SK-N-SH (cell line): ENCODE measurements at regions not wholly inside any gene's neighbourhood (a gene's known extent, or its start where the extent isn't known, plus 50 kb on each side); places are given as distances from the start of the nearest gene placed in this dataset.

Experiments
- CTCF ChIA-PET: fragments of 300-600, 350-600 bp; formaldehyde crosslinking; extraction: SDS; loops from one replicate; lab custom pipeline; 2021; lab: Yijun Ruan, JAX
- POLR2A ChIA-PET: fragments of 350-600 bp; sonication (Branson Sonifier 250); formaldehyde crosslinking; extraction: SDS; loops from one replicate; lab custom pipeline; 2020; ENCODE audit warnings: antibody characterized with exemption, inconsistent platforms; lab: Yijun Ruan, JAX
- DNase-seq: peaks from one replicate; pipeline ENCODE4 v3.0.0; 2012
- H2AFZ ChIP-seq: fragments of 200-600 bp; sonication (generic); 2 replicates; pipeline ENCODE4 v1.8.1; 2016; ENCODE audit warnings: antibody characterized with exemption, mild to moderate bottlenecking, low read depth
- H3F3A ChIP-seq: fragments of 200-600 bp; sonication (generic); replicated peaks from 2 replicates; pipeline ENCODE3; 2016; ENCODE audit warnings: antibody characterized with exemption, mild to moderate bottlenecking; ENCODE audit not compliant: insufficient read depth
- H3K27ac ChIP-seq, 2 experiments: fragments of 200-500 bp in 1 of 2; fragments of 200-600 bp in 1 of 2; sonication (Bioruptor generic) in 1 of 2; sonication (generic), shearing (Covaris generic) in 1 of 2; 2 replicates each; pipeline versions ENCODE4 v1.5.1 to v1.6.1; 2014 to 2016; ENCODE audit warnings: low read depth in 2 of 2, inconsistent platforms in 1 of 2, low read length in 1 of 2, mild to moderate bottlenecking in 1 of 2, mixed read lengths in 1 of 2
- H3K27me3 ChIP-seq: fragments of 200-600 bp; sonication (generic), shearing (Covaris generic); 2 replicates; pipeline ENCODE4 v1.6.1; 2016; ENCODE audit warnings: mixed run types; ENCODE audit not compliant: insufficient read depth
- H3K36me3 ChIP-seq, 2 experiments: fragments of 200-500 bp in 1 of 2; fragments of 200-600 bp in 1 of 2; sonication (Bioruptor generic) in 1 of 2; sonication (generic) in 1 of 2; replicated peaks in 1 of 2; 2 replicates each; pipeline versions ENCODE3 to v1.5.1; 2014 to 2016; ENCODE audit warnings: low read length in 1 of 2, mild to moderate bottlenecking in 1 of 2; ENCODE audit not compliant: insufficient read depth in 2 of 2, control insufficient read depth in 1 of 2
- H3K4me1 ChIP-seq, 2 experiments: fragments of 200-500 bp in 1 of 2; fragments of 200-600 bp in 1 of 2; sonication (Bioruptor generic) in 1 of 2; sonication (generic), shearing (Covaris generic) in 1 of 2; 2 replicates each; pipeline versions ENCODE4 v1.5.1 to v1.6.1; 2014 to 2016; ENCODE audit warnings: low read depth in 1 of 2, low read length in 1 of 2, mixed run types in 1 of 2; ENCODE audit not compliant: insufficient read depth in 2 of 2, control insufficient read depth in 1 of 2
- H3K4me2 ChIP-seq: fragments of 200-600 bp; sonication (generic), shearing (Covaris generic); 2 replicates; pipeline ENCODE4 v1.6.1; 2017; ENCODE audit warnings: mixed run types
- H3K4me3 ChIP-seq, 2 experiments: fragments of 200-500 bp in 1 of 2; fragments of 200-600 bp in 1 of 2; sonication (Bioruptor generic) in 1 of 2; sonication (generic), shearing (Covaris generic) in 1 of 2; 2 replicates each; pipeline versions ENCODE4 v1.5.1 to v1.8.1; 2014 to 2016; ENCODE audit warnings: low read depth in 2 of 2, inconsistent platforms in 1 of 2, low read length in 1 of 2, mild to moderate bottlenecking in 1 of 2, mixed read lengths in 1 of 2, moderate library complexity in 1 of 2
- H3K79me2 ChIP-seq: fragments of 200-600 bp; sonication (generic); 2 replicates; pipeline ENCODE4 v1.8.1; 2017; ENCODE audit warnings: mild to moderate bottlenecking; ENCODE audit not compliant: insufficient read depth
- H3K9ac ChIP-seq: fragments of 200-600 bp; sonication (generic); 2 replicates; pipeline ENCODE4 v1.6.1; 2017; ENCODE audit warnings: mixed run types
- H3K9me2 ChIP-seq: fragments of 200-600 bp; sonication (generic); 2 replicates; pipeline ENCODE4 v1.6.1; 2017; ENCODE audit warnings: mixed run types
- H3K9me3 ChIP-seq: fragments of 200-600 bp; sonication (generic); 2 replicates; pipeline ENCODE4 v1.6.1; 2017; ENCODE audit warnings: mixed run types, mild to moderate bottlenecking, moderate library complexity
- H4K20me1 ChIP-seq: fragments of 200-600 bp; sonication (generic); 2 replicates; pipeline ENCODE4 v1.6.1; 2017; ENCODE audit warnings: mild to moderate bottlenecking, mixed run types; ENCODE audit not compliant: insufficient read depth
- CHD2 ChIP-seq: fragments of 150-350 bp; IDR thresholded peaks from 2 replicates; pipeline ENCODE4 v1.6.1; 2018; ENCODE audit warnings: low read length; ENCODE audit not compliant: partially characterized antibody
- ELF1 ChIP-seq: IDR thresholded peaks from 2 replicates; pipeline ENCODE4 v1.4.0; 2012
- FOSL2 ChIP-seq: IDR thresholded peaks from 2 replicates; pipeline ENCODE4 v1.4.0; 2012; ENCODE audit warnings: low read depth, mild to moderate bottlenecking, moderate library complexity, borderline replicate concordance
- FOXJ3 ChIP-seq: sonication (generic); formaldehyde crosslinking; IDR thresholded peaks from 2 replicates; pipeline ENCODE4 v1.5.1; 2020; ENCODE audit warnings: mild to moderate bottlenecking, missing genetic modification reagents
- GABPA ChIP-seq: IDR thresholded peaks from 2 replicates; pipeline ENCODE4 v1.4.0; 2012; ENCODE audit warnings: low read depth, mild to moderate bottlenecking
- GATA2 ChIP-seq: sonication (generic); formaldehyde crosslinking; IDR thresholded peaks from 2 replicates; pipeline ENCODE4 v1.5.0; 2020; ENCODE audit warnings: mild to moderate bottlenecking, missing genetic modification reagents
- JUND ChIP-seq: IDR thresholded peaks from 2 replicates; pipeline ENCODE4 v1.4.0; 2012
- MEF2A ChIP-seq: IDR thresholded peaks from 2 replicates; pipeline ENCODE4 v1.4.0; 2012; ENCODE audit warnings: low read depth, borderline replicate concordance
- MXI1 ChIP-seq: IDR thresholded peaks from 2 replicates; pipeline ENCODE4 v1.6.1; 2012; ENCODE audit warnings: mild to moderate bottlenecking, low read depth, low read length, improper control_type of control experiment
- NFIC ChIP-seq: IDR thresholded peaks from 2 replicates; pipeline ENCODE4 v1.4.0; 2012; ENCODE audit warnings: borderline replicate concordance
- POLR2AphosphoS5 ChIP-seq: IDR thresholded peaks from 2 replicates; pipeline ENCODE4 v1.6.1; 2012; ENCODE audit warnings: low read depth, low read length
- RCOR1 ChIP-seq: fragments of 150-350 bp; IDR thresholded peaks from 2 replicates; pipeline ENCODE4 v1.6.1; 2017; ENCODE audit warnings: antibody characterized with exemption, low read length
- RFX5 ChIP-seq: IDR thresholded peaks from 2 replicates; pipeline ENCODE4 v1.6.1; 2012; ENCODE audit warnings: mild to moderate bottlenecking, improper control_type of control experiment, low read length
- RXRA ChIP-seq: IDR thresholded peaks from 2 replicates; pipeline ENCODE4 v1.4.0; 2012; ENCODE audit warnings: low read depth, mild to moderate bottlenecking, borderline replicate concordance
- SIN3A ChIP-seq: IDR thresholded peaks from 2 replicates; pipeline ENCODE4 v1.6.1; 2012; ENCODE audit warnings: low read depth, mild to moderate bottlenecking, low read length, moderate library complexity, borderline replicate concordance
- SMC3 ChIP-seq: IDR thresholded peaks from 2 replicates; pipeline ENCODE4 v1.6.1; 2012; ENCODE audit warnings: low read depth, low read length, improper control_type of control experiment
- TAF1 ChIP-seq: IDR thresholded peaks from 2 replicates; pipeline ENCODE4 v1.6.1; 2012; ENCODE audit warnings: low read depth, mild to moderate bottlenecking, low read length, moderate library complexity, borderline replicate concordance
- TCF12 ChIP-seq: IDR thresholded peaks from 2 replicates; pipeline ENCODE4 v1.4.0; 2012
- WGBS: methylation state at CpG from one replicate; pipeline ENCODE4 v1.1.6; 2017; ENCODE audit warnings: low lambda C conversion rate; 5-methylcytosine and 5-hydroxymethylcytosine counted together
- TF ChIP-seq, protein P1 (sequence below): fragments of 150-350 bp; IDR thresholded peaks from 2 replicates; pipeline ENCODE4 v1.6.1; 2016; ENCODE audit warnings: mild to moderate bottlenecking, low read depth, low read length
- TF ChIP-seq, protein P2 (sequence below): IDR thresholded peaks from 2 replicates; pipeline ENCODE4; 2012
- TF ChIP-seq, protein P3 (sequence below): fragments of 150-350 bp; IDR thresholded peaks from 2 replicates; pipeline ENCODE4 v1.6.1; 2017; ENCODE audit warnings: antibody characterized with exemption, low read length, low read depth, borderline replicate concordance

DNA sequence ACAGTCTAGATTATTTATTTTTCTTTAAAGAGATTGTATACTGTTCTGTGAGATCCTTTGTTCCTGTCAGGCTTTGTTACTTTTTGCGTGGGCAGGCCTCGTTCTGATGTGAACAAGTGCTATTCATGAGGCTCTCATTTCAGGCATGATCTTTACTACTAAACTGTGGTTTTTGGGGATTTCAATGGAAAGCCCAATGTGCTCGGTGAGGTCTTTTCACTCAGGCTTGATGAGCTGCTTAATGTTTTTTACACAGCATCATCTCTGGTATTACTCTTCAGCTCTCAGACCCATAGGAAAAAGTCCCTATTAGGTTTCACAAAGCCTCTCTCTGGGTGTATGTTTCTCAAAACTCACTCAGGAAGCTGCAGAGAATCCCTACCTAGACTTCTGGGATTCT, 419.4 kb downstream of the GPATCH2 start:
- Histone ChIP-seq H3K79me2 (no peaks in the 10 kb centered on the region), H3K36me3 (no peaks in the 10 kb centered on the region), H3K27me3 (no peaks in the 10 kb centered on the region), H3F3A (no peaks in the 10 kb centered on the region), H4K20me1 (no peaks in the 10 kb centered on the region), H3K9me2 (no peaks in the 10 kb centered on the region), H3K4me2 (no peak overlapping the region), H3K9me3 (no peaks in the 10 kb centered on the region), H3K4me1 (no peaks in the 10 kb centered on the region), H3K4me3 (no peak overlapping the region), H3K9ac (no peak overlapping the region), H3K27ac (no peak overlapping the region), H2AFZ (no peak overlapping the region)
- no peak for DNase-seq
- WGBS = 52% methylated on average over 3 of the region's 3 CpGs
- POLR2A ChIA-PET = no interaction called here
- CTCF ChIA-PET = no interaction called here
- no peak for TF ChIP-seq CHD2
- no peak for TF ChIP-seq GABPA
- TF ChIP-seq RFX5 = no peak
- no peak for TF ChIP-seq SIN3A
- TF ChIP-seq POLR2AphosphoS5 = no peak
- TF ChIP-seq FOXJ3 (CRISPR knock-in tag) = no peak
- no peak for TF ChIP-seq ELF1
- TF ChIP-seq, protein P1, sequence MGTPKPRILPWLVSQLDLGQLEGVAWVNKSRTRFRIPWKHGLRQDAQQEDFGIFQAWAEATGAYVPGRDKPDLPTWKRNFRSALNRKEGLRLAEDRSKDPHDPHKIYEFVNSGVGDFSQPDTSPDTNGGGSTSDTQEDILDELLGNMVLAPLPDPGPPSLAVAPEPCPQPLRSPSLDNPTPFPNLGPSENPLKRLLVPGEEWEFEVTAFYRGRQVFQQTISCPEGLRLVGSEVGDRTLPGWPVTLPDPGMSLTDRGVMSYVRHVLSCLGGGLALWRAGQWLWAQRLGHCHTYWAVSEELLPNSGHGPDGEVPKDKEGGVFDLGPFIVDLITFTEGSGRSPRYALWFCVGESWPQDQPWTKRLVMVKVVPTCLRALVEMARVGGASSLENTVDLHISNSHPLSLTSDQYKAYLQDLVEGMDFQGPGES = no peak
- TF ChIP-seq RCOR1 = no peak
- no peak for TF ChIP-seq TAF1
- no peak for TF ChIP-seq TCF12
- no peak for TF ChIP-seq NFIC

DNA sequence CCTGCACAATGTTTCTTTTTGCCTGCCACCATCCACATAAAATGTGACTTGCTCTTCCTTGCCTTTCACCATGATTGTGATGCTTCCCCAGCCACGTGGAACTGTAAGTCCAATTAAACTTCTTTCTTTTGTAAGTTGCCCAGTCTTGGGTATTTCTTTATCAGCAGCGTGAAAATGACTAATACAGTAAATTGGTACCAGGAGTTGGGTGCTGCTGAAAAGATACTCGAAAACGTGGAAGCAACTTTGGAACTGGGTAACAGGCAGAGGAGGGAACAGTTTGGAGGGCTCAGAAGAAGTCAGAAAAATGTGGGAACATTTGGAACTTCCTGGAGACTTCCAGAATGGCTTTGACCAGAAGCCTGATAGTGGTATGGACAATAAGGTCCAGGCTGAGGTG, 425.3 kb downstream of the GPATCH2 start:
- Histone ChIP-seq H3K9me2 (no peaks in the 10 kb centered on the region), H3K4me1 (no peaks in the 10 kb centered on the region), H3K36me3 (no peaks in the 10 kb centered on the region), H3K9ac (no peak overlapping the region), H3K79me2 (no peaks in the 10 kb centered on the region), H3F3A (no peaks in the 10 kb centered on the region), H3K4me2 (no peak overlapping the region), H3K27ac (no peak overlapping the region), H3K9me3 (no peaks in the 10 kb centered on the region), H3K27me3 (no peaks in the 10 kb centered on the region), H3K4me3 (no peak overlapping the region), H2AFZ (no peak overlapping the region), H4K20me1 (no peaks in the 10 kb centered on the region)
- CTCF ChIA-PET = no interaction called here
- POLR2A ChIA-PET = no interaction called here
- DNase-seq = no peak
- 44% methylated on average over 4 of the region's 4 CpGs for WGBS
- TF ChIP-seq RXRA (no peak), NFIC (no peak)

DNA sequence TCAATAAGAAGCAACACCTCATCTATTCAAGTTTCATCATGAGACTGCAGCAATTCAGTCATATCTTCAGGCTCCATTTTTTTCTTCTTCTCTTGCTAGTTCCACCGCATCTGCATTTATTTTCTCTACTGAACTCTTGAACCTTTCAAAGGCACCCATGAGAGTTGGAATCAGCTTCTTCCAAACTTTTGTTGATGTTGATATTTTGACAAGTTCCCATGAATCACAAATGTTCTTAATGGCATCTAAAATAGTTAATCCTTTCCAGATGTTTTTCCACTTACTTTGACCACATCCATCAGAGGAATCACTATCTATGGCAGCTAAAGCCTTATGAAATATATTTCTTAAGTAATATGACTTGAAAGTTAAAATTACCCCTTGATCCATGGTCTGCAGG, 434.3 kb downstream of the GPATCH2 start:
- Histone ChIP-seq H3K9ac (no peak overlapping the region), H3K9me3 (no peaks in the 10 kb centered on the region), H2AFZ (no peak overlapping the region), H3K4me2 (no peak overlapping the region), H3K9me2 (no peaks in the 10 kb centered on the region), H3K27ac (no peak overlapping the region), H3K79me2 (no peaks in the 10 kb centered on the region), H3F3A (no peaks in the 10 kb centered on the region), H3K27me3 (no peaks in the 10 kb centered on the region), H3K4me3 (no peak overlapping the region), H3K4me1 (no peaks in the 10 kb centered on the region), H4K20me1 (no peaks in the 10 kb centered on the region), H3K36me3 (no peaks in the 10 kb centered on the region)
- CTCF ChIA-PET = no interaction called here
- no peak for DNase-seq
- POLR2A ChIA-PET = no interaction called here
- 69% methylated on average over 1 of the region's 1 CpG for WGBS
- TF ChIP-seq MEF2A (no peak), JUND (no peak), MXI1 (no peak), ELF1 (no peak), SIN3A (no peak), FOSL2 (no peak), GATA2 (CRISPR knock-in tag) (no peak), FOXJ3 (CRISPR knock-in tag) (no peak), RXRA (no peak), RCOR1 (no peak), TCF12 (no peak), SMC3 (no peak)
- TF ChIP-seq, protein P2, sequence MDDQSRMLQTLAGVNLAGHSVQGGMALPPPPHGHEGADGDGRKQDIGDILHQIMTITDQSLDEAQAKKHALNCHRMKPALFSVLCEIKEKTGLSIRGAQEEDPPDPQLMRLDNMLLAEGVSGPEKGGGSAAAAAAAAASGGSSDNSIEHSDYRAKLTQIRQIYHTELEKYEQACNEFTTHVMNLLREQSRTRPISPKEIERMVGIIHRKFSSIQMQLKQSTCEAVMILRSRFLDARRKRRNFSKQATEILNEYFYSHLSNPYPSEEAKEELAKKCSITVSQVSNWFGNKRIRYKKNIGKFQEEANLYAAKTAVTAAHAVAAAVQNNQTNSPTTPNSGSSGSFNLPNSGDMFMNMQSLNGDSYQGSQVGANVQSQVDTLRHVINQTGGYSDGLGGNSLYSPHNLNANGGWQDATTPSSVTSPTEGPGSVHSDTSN = no peak
- TF ChIP-seq, protein P1 = no peak
- TF ChIP-seq, protein P3, sequence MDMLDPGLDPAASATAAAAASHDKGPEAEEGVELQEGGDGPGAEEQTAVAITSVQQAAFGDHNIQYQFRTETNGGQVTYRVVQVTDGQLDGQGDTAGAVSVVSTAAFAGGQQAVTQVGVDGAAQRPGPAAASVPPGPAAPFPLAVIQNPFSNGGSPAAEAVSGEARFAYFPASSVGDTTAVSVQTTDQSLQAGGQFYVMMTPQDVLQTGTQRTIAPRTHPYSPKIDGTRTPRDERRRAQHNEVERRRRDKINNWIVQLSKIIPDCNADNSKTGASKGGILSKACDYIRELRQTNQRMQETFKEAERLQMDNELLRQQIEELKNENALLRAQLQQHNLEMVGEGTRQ = no peak
